ENCODE measurements at regions not wholly inside any gene's neighbourhood (a gene's known extent, or its start where the extent isn't known, plus 50 kb on each side); places are given as distances from the start of the nearest gene placed in this dataset.

DNA sequence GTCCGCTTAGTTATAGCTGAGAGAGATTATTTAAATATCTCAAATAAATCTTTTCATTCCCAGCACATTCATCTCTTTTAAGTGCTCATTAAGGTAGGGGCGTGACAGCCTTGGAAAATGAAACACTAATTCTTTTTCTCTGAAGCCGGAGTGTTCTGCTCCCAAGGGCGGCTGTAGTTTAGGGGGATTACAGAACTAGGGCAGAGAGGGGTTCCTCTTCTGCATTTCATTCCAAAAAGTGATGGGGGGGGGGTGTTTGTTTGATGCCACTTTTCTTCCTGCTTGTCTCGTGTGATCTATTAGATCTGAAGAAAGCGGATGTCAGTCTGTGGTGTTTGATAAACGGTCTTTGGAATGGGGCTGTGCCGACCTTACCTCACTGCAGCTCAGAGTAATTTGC, 506.5 kb upstream of the MGMT start:
- DNase-seq (ENCODE audit: low read depth in 2 of 2), result no peak

DNA sequence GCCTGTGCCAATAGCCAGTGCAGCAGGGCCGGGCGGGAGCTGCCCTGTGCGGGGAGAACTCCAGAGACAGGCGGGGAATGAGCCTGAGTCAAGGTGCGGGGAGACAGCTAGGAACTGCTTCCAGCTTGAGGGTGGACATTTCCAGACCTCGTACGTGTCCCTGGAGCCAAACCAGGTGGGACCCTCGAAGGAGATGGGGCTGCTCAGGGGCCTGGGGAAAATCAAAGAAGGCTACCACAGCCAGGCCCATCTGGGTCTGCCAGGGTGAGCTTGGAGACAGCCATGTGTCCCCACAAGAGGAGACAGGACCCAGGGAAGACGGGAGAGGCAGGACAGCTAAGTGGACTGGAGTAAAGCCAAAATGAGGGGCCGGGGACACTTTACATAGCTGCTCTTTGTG, 504.9 kb upstream of the MGMT start:
- no peak for DNase-seq (ENCODE audit: low read depth in 2 of 2)

DNA sequence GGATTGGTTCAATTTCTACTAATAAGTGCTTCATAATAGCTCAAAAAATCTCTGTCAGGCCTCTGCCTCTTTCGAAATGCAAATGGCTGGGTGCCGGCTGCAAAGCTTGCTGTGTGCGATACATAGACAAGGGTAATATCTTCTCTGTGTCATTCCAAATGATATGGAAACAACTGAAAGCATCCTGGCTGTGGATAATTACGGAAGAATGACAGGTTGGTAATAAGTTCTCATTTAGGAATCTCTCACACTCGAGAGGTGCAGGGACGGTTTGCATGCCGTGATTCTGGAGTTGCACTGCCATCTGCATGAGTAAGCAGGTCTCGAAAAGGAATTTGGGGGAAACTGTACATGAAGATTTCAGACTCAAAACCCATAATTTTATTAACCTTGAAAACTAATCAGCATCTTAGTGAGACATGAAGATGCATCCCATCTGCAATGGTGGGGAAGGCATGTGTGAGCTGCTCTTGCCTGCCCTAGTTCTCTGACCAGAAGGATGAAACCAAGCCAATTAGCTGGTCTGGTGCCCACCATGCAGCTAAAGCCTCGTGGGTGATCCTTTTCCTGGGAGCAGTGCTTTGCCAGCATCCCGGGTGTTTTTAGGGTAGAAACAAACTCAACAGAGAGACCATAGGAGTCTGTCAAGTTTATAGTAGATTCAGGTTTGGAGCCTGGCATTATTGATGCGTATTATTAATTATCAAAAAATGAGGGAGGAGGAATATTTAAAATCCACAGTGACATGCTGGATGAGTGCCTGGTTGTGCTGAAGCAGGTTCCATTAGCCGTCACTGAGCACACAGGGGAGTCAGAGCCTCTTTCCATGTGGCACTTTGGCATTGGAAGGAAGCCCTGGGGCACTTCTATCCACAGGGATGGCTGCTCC, 503.6 kb upstream of the MGMT start:
- DNase-seq (ENCODE audit: low read depth in 2 of 2), result no peak

DNA sequence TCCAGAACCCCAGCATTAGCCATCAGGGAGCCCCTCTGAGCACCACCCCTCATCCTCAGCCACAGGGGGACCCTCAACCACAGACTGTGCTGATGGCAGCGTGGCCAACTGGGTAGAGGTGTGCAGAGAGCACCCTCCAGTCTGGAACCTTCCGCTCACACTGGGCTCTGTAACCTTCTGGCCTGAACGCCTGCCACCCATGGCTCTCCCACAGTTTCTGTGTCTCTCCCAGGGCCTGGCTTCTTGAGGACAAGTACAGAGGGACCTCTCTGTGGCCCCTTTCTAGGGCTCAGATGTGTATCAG, 503.0 kb upstream of the MGMT start:
- no peak for DNase-seq (ENCODE audit: low read depth in 2 of 2)

DNA sequence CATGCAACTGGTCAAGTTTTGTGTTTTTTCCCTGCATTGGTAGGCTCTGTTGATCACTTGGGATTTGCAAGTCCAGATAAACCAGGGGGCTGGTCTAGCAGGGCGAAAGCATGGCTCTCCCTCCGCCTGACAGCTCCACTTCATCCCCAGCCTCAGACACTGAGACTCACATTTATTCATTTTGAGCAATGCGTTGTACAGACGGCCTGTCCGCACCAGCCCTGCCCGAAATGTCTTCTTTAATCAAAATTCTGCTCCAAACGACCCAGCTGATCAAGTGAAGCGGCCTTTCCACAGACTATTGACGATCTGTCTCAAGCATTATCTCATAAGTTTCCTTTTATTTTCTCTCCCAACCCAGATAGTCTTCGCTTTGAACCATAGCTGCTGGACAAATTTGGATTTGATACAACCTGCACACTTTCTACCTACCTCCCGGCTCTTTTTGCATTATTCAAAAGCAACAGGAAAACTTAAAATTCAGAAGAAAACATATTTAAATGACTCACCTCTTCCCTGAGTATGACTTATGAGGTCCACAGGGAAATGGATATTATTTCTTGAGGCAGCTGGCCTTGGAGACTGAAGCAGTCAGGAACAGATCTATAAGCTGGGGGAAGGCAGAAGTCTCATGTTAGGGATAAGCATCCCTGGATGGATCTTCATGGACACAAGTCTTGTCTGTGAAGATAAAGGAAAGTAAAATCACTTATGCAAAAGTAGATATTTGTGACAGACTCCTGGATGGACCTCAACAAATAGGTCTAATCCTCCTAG, 498.9 kb upstream of the MGMT start:
- no peak for DNase-seq (ENCODE audit: low read depth in 2 of 2)

DNA sequence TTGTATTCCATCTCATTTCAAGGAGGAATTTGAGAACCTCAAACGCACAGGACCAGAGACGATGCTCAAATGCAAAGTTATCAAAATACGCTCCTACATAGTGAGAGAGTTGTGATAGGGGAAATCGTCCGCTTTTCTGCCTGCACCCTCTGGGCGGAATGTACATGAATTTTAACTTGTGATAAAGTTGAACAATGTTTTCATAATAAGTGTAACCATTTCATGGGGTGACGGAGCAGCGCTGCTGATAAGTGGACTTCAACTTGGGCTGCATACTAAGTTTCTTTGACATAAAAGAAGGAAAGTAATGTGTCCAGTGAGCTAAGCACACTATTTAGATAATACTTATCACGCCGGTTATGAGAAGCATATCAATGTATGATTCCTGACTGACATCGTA, 497.5 kb upstream of the MGMT start:
- no peak for DNase-seq (ENCODE audit: low read depth in 2 of 2)

DNA sequence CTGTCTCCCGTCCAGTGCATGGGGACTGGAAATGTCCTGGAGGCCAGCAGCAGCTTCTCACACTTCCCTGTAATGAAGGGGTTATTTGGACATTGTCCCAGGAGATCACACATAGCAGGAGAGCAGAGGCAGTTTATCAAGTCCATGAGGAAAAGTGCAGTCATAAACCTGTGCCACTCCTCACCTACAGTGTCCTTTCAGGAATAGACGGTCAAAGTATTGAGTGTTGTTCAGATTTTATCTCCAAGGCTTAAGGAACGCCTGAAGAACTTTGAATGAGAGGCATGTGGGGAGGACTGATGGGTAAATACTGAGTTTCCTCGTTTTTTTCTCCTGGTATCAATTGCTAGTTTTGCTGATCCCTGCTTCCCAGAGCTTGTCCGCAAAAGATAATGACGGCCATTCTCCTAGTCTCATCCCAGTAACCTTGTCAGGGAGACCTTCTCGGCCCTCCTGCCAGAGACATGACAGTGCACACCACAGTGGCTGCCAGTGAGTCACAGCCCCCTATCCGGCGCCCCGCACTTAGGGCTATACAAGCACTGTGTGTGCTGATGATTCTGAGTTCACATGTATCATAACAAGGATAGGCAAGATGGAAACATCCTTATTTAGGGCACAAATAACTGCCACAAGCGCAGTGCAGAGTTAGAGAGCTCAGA, 495.5 kb upstream of the MGMT start:
- no peak for DNase-seq (ENCODE audit: low read depth in 2 of 2)

DNA sequence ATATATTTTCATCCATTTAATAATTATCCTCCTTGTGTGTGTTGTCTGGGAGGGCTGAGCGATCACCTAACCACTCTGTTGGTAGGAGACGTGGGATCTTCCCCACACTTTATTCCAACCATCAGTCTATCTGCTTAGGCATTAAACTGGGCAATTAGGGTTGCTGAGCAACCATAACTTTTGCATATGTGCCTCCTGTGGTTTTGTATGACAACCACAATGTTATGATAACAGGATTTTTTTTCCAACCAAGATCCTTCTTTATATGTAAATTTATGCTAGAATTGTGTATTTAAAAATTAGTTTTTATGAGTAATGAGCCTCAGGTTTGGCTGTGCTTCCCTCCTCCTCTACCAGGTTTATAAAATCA, 495.0 kb upstream of the MGMT start:
- no peak for DNase-seq (ENCODE audit: low read depth in 2 of 2)

DNA sequence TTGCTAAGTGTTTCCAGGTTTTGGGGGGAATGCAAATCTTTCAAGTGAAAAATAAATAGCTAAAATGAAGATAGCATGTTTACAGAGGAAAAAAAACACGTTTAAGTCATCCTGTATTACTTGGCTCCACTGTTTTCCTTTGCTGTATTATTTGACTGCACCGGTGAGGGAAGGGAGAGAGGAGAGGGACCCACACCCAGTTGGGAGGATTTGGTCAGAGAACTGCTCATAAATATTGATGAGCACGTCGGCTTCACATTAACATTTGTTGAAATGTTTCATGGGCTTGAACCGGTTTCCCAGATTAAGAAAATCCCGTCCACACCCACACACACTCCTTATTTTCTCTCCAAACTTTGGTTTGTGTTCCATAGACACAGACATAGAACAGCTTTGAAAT, 493.8 kb upstream of the MGMT start:
- DNase-seq (ENCODE audit: low read depth in 2 of 2), result no peak

DNA sequence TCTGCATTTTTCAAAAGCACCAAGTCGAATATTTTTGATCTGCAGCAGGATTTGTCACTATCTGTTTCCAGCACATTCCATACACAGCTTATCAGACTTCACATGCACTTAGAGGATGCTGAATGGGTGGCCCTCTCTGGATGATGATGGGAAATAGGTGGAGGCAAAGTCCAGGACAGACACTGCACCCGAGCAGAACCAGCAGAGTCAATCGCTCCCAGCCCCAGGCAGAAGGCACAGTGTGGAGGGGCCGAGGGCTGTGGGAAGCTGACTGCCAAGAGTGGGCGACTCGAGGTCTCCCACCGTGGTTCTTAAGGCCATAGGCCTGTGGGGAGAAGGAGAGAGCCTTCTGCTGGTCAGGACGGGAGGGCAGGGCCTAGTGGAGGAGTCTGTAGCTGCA, 490.2 kb upstream of the MGMT start:
- no peak for DNase-seq (ENCODE audit: low read depth in 2 of 2)

DNA sequence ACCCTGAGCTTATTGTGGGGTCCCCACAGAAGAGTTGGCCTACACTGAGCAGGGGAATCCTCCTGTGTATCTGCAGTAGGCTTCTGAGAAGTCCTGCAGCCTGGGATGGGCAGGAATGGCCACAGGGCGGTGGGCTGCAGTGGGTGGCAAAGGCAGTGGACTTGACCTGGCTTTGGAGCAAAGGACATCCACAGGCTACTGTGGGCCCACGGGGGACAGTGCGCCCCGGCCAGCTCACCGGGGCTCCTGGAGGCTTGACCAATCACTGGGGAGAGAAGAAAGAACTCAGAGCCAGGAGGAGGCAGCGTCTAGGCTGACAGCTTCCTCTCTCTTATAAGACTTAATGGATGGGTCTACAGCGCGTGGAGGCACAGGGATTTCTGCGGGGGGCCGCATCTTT, 488.8 kb upstream of the MGMT start:
- DNase-seq (ENCODE audit: low read depth in 2 of 2), result no peak

DNA sequence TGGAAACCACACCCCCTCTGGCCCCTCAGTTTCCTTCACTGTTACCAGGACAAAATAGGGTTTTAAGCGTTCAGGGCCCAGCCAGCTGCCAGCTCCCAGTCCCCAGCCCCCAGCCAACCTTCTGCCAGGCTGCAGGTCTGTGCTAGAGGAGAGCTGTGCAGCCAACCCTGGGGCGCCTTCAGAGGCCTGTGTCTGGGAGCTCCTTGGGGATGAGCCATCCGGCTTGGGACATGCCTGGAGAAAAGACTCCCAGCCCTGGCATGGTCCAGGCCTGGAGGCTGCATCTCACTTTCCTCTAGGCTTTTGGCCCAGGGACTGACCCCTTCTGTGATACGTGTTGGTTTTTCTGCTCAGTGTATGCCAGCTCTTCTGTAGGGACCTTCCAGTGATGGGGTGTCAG, 487.6 kb upstream of the MGMT start:
- no peak for DNase-seq (ENCODE audit: low read depth in 2 of 2)

DNA sequence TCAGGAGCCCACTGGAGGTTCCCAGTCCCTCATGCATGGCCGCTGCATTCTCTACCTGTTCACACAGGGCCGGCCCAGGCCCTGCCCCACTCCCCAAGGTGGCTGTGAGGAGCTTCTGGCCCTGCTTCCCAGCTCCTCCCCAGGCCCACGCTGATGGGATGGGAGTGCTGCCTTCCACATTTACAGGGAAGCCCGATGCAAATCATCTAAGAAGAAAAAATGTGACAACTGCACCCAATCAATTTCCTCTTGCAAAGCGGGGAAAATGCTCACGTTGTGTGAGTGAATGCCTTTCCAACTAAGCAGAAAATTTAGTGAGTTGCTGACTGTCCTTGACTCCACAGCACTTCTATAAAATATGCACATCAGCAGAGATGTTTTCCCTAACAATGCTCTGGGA, 485.8 kb upstream of the MGMT start:
- no peak for DNase-seq (ENCODE audit: low read depth in 2 of 2)

DNA sequence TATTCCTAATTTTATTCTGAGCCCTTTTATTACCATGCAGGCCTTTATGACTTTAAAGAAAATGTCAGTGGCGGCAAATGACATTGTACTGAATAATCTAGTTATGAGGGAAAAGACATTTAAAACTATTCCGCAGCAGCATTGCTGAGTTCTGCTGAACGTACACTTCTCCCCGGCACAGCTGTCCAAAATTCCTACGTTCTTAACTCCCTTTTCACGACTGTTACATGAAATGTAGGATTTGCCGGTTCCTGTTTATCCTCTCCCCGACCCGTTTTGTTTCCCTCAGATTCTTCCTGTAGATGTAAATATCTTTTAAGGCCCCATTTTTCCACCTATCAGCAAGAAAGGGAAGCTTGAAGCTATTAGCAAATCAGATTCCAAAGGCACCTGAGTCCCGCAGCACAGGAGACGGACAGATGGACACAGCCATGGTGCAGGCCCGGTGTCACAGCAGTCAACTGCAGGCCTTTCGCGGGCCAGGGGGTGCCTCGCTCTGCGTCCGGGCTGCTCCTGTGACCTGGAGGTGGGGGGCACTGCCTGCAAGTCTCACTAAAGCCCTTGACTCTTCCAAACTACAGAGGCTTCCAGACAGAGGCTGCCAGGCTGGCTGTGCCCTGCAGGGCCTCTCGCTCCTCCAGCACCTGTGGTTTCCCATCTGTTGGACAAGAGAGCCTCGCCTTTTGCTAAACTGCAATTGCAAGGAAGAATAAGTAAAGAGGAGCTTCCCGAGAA, 485.0 kb upstream of the MGMT start:
- DNase-seq (ENCODE audit: low read depth in 2 of 2), result no peak

DNA sequence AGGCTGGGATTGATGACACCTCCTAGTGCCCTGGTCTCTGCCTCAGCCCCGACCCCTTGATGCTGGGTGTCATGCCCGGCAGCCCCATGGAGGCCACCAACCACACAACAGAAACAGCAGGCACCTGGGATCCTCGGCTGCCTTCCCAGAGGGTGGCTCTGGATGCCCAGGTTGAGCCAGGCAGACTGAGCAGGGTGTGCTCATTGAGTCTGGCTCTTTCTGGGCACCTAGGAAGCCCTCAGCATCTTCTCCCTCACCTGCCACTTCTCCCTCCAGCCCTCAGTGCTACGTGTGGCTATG, 484.5 kb upstream of the MGMT start:
- DNase-seq (ENCODE audit: low read depth in 2 of 2), result no peak

DNA sequence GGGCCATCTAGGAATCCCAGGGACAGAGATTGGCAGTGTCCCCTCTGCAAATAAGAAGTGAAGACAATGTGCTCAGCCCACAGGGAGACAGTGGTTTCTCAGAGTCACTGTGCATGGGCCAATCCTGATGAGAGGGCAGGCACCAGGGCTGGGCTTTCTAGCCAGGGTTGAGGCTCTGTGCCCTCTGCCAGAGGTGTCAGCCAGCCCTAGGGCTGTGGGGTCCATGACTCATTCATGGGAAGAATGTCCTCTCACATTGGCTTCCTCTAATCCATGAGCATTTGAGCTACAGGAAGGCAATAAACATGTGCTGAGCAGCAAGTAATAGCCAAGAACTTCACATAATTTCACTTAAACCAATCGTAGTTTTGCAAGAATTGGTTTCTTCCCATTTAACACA, 482.0 kb upstream of the MGMT start:
- DNase-seq (ENCODE audit: low read depth in 2 of 2), result no peak

DNA sequence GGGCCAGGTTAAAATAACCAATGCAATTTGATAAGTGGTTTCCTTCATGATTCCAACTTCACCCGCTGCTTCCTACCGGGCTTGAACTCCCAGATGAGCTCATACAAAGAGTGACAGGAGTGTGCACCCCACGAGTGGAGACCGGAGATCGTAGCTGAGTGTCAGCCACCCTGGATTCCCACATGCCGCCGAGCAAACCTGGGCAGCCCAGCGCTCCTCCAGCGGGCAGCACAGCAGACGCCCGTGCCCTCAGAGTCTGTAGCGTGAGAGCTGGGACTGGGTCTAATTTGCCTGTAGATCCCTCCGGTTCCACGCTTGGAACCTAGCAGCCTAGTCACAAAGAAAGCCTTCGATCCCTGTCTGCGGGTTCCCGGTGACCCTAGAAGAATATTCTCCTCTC, 476.1 kb upstream of the MGMT start:
- DNase-seq (ENCODE audit: low read depth in 2 of 2), result no peak

DNA sequence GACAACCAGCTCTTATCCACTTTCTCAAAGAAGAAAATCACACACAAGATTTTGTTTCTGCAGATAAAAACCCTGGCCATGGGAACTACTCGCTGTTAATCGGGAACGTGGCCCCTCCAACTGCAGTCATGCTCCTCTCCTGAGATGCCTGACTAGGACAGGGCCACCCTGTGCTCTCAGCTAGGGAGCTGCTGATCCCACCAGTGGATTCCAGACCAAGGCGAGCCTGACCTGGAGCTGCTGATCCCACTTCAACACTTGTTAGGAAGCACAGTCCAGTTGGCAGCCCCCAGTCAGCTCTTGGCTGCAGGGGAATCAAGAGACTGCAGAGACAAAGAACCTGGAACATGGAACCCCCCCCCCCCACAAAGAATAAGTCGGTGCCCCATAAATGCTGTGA, 474.3 kb upstream of the MGMT start:
- no peak for DNase-seq (ENCODE audit: low read depth in 2 of 2)

DNA sequence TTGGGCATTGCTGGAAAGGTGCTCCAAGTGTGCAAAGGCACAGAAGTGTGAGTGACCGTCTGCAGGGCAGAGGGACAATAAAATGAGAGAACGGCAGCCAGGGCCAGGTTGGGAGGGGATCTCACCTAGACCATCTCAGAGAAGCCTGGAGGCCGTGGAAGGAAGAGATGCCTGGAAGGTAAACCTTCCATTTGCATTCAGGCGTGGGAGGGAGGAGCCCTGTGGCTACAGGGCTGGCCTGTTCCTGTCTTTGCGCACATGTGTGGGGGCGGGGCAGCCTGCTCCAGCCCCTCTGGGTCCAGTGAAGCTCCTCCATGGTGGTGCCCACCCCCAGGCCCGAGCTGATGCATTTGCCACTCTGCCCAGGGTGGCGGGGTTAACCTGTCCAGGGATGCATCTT, 473.6 kb upstream of the MGMT start:
- no peak for DNase-seq (ENCODE audit: low read depth in 2 of 2)

DNA sequence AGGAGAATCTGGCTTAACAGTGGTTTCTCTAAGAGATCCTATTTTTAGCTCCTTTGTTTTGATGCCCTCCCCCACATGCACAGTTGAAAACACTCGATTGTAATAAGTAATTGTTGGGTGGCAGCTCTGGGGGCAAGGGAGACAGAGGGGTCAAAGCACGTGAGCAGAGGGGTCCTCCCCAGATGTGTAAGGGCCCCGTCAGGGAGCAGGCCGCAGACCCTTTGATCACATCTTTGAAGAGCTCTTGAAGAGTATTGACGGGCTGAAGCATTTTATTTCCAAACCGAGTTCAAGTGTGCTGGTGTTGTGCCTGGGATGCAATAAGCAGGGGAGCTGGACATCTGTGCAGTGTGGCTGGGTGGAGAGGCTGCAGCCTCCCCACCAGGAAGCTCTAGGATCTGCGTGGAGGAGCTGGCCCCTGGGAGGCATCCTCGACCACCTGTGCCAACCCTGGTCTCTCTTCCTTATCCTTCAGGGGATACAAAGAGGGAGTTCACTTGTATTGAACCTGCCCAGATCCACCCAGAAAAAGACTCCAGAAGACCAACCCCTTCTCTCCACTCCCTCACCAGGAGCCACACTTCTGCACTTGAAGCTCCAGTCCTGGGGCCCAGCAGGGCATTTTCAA, 473.0 kb upstream of the MGMT start:
- no peak for DNase-seq (ENCODE audit: low read depth in 2 of 2)

DNA sequence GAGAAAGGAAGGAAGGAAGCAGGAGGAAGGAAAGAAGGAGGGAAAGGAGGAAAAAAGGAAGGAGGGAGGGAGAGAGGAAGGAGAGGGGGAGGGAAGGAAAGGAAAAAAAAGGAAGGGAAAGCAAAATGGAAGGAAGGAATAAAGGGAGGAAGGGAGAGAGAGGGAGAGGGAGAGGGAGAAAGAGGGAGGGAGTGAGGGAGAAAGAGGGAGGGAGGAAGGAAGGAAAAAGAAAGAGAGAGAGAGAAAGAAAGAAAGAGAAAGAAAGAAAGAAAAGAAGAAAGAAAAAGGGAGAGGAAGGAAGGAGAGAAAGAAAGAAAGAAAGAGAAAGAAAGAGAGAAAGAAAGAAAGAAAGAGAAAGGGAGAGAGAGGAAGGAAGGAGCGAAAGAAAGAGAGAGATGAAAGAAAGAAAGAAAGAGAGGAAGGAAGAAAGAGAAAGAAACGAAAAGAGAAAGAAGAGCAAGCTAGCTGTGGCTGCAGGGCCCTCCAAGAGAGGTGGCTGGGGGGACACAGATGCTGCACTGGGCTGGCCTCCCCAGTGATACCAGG, 472.4 kb upstream of the MGMT start:
- no peak for DNase-seq (ENCODE audit: low read depth in 2 of 2)

DNA sequence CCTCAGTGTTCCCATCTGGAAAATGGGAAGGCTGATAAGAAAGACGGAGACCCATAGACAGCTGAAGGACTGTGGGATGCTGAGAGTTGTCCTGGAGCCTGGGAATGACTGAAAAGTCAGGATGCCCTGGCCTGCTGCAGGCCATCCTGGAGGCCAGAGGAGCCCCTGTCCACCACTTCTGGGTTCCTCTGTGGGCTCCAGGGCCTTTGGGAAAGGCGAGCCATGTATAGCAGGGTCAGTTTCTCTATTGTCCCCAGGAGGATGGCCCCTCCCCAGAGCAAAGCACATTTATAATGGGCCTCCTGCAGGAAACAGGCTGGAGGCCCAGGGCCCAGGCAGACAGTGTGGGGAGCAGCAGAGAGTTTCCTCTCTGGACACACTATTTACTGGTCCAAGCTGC, 471.4 kb upstream of the MGMT start:
- no peak for DNase-seq (ENCODE audit: low read depth in 2 of 2)
